GM12875 (cell line): ENCODE measurements at regions not wholly inside any gene's neighbourhood (a gene's known extent, or its start where the extent isn't known, plus 50 kb on each side); places are given as distances from the start of the nearest gene placed in this dataset.

Experiments used
- H3K4me3 ChIP-seq: one replicate; pipeline ENCODE4 v1.5.1; 2011; ENCODE audit warnings: low read depth, low read length, control low read depth
- TF ChIP-seq, protein P1 (sequence below): IDR thresholded peaks from 2 replicates; pipeline ENCODE4 v1.5.1; 2011; ENCODE audit warnings: low read depth, mild to moderate bottlenecking, control low read depth, inconsistent platforms, low read length, moderate library complexity, borderline replicate concordance; ENCODE audit not compliant: insufficient read depth

DNA sequence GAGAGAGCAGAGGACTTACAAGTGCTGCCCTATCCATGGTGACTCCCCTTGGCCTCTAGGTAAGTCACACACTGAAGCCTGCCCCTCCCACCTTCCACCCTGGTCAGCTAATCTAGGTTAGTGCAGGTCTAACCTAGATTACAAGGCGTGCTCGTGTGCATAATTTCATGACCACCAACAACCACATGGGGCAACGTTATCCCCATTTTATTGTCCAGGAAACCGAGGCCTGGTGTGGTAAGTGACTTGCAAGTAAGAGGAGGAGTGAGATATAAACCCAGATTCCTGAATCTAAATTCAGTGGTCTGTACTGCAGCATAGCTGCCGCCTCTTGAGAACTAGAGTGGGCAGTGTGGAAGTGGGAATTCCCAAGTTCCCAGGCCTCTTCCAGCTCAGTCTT, 171.1 kb downstream of the DAD1 start:
- TF ChIP-seq, protein P1, sequence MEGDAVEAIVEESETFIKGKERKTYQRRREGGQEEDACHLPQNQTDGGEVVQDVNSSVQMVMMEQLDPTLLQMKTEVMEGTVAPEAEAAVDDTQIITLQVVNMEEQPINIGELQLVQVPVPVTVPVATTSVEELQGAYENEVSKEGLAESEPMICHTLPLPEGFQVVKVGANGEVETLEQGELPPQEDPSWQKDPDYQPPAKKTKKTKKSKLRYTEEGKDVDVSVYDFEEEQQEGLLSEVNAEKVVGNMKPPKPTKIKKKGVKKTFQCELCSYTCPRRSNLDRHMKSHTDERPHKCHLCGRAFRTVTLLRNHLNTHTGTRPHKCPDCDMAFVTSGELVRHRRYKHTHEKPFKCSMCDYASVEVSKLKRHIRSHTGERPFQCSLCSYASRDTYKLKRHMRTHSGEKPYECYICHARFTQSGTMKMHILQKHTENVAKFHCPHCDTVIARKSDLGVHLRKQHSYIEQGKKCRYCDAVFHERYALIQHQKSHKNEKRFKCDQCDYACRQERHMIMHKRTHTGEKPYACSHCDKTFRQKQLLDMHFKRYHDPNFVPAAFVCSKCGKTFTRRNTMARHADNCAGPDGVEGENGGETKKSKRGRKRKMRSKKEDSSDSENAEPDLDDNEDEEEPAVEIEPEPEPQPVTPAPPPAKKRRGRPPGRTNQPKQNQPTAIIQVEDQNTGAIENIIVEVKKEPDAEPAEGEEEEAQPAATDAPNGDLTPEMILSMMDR: no peak
- H3K4me3 ChIP-seq: no peak overlapping the region

DNA sequence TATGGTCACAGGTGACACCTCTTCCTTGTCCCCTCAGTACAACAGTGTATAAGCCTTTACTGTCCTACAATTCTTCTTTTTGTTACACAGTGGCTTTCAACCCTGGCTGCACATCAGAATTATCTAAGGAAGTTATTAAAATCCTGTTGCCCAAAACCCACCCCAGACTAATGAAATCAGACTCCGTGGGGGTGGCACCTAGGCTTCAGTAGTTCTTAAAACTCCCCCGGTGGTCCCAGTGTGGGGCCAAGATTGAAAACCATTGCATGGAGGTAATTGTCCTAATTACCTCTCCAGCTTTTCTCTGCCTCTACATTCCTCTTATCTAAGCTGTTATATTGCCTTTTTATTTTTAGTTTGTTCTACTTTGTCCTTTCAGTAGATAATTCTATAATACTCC, 172.8 kb downstream of the DAD1 start:
- TF ChIP-seq, protein P1: no peak
- no peak overlapping the region for H3K4me3 ChIP-seq

DNA sequence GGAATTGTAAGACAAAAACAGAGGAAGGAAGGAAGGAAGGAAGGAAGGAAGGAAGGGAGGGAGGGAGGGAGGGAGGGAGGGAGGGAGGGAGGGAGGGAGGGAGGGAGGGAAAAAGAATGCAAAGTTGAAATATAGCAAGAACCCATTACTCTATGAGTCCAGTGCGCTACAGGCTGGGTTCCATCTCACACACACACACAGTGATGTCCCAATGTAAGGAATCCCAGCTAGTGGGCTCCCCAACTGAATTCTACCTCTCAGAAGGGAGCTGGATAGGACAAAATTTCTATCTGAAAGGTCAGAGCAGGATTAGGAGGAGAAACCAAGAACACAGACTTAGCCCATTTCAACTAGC, 173.4 kb downstream of the DAD1 start:
- TF ChIP-seq, protein P1: no peak
- H3K4me3 ChIP-seq: no peak overlapping the region

DNA sequence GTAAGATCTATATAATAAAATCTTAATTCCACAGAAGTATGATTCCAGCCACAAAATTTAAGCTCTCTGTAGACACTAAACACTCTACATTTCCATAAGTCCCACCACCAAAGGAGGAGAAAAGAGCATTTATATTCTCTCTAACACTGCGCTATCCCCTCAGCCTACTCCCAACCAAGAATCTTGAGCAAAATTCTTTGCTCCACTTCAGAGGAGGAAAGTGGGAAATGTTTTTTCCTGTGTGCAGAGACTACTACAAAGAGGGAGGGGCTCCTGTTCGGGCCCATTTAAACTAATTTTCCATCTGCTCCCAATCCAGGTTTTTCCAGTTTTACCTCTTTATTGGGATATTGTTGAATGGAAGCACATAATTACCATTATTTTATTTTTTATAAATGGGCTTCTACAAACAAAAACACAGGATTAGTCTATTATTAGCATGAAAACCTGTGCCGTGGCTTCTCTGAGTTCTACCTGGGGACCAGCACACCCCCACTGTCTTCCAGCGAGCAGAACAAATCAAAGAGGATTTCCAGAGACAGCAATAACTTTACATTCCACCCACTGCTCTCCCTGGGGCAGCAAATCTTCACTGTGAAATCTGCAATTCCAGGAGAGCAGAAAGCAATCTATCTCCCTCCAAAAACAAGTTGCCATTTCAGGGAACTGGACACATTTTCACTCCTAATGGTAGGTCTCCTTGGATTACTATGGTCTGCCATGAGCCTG, 174.0 kb downstream of the DAD1 start:
- TF ChIP-seq, protein P1: no peak
- H3K4me3 ChIP-seq: no peak overlapping the region

DNA sequence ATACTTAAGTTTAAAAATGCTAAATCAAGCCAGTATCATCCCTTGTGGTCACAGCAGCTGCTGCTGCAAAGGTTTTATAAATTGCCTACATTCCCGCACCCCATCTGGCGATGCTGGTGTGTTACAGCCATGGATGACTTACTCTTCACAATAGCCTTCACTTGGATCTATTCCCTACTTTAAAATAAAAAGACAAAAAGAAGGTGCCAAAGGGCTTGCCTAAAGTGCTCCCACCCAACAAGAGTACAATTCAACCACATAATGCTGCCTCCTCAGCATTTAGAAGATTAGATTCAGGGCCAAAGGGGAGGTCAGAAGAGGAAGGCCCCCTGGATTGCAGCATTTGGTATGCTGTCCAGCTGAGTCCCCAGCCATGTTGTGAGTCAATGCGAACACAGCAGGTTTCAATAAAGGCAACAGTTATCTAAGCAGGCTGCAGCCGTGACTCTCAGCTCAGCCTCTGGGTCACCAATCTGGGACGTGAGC, 176.1 kb downstream of the DAD1 start:
- no peak overlapping the region for H3K4me3 ChIP-seq
- TF ChIP-seq, protein P1: no peak

DNA sequence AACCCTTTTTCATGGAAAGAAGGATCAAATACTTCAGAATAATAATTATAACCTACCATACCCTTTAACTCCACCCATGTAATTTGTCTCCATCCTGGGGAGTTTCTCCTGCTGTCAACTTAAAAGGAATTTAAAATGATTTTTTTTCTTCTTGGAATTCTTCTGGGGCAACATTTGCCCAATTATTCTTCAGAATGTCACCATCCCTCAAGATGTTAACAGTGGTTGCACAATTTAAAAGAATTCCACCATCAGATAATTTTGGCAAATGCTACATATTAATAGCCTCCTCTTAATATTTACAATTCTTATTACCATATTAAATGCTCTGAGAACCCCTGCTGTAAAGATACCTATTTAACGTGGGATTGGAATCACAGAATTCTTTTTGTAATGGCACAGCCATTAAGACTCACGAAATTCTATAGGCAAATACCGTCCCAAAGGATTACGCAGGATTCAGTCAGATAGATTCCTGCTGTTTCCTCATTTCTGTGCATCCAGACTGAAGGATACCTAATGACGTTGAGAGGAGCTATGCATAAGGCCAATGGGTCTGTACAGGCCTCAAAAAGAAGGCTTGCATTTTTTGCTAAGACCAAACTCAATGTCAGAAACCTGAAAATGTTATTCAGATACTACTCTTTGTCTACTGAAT, 177.5 kb downstream of the DAD1 start:
- TF ChIP-seq, protein P1: no peak
- no peak overlapping the region for H3K4me3 ChIP-seq

DNA sequence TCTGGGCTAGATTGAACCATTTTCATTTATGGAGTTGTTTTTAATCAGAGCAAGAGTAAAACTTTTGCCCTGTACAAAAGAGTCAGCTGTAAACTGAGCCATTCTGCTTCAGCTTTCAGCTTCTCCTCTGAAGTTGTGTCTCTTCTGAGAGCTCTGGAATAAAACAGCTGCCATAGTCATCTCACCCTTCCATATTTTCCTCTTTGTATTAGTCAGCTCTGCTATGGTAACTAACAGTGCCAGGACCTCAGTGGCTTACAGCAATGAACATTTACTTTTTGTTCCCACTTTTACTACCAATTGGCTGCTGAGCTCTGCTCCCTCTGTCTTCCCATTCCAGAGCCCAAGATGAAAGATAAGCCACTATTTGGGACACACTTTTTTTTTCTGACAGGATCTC, 178.5 kb downstream of the DAD1 start:
- no peak overlapping the region for H3K4me3 ChIP-seq
- TF ChIP-seq, protein P1: no peak
